ENCODE measurements at regions not wholly inside any gene's neighbourhood (a gene's known extent, or its start where the extent isn't known, plus 50 kb on each side); places are given as distances from the start of the nearest gene placed in this dataset.

- FAIRE-seq, result no peak
- no peak for TF ChIP-seq POLR2A (IDR thresholded peaks at IDR 0.05; ENCODE audit: low read depth, low read length)
- DNase-seq (ENCODE audit: insufficient read length, low spot score), result no peak
Observed at GRCh38 chr2:153373510-153374279, 104.9 kb downstream of the RPRM start.

- TF ChIP-seq POLR2A (IDR thresholded peaks at IDR 0.05; ENCODE audit: low read depth, low read length), result no peak
- DNase-seq (ENCODE audit: insufficient read length, low spot score) (no peak), FAIRE-seq (no peak)
Observed at GRCh38 chr2:153360239-153360638, 118.3 kb downstream of the RPRM start.

GRCh38 chr2:153354377-153354776 is 124.2 kb downstream of the RPRM start:
- no peak for TF ChIP-seq POLR2A (IDR thresholded peaks at IDR 0.05; ENCODE audit: low read depth, low read length)
- DNase-seq (ENCODE audit: insufficient read length, low spot score), result no peak
- no peak for FAIRE-seq

- TF ChIP-seq POLR2A (IDR thresholded peaks at IDR 0.05; ENCODE audit: low read depth, low read length), result no peak
- no peak for DNase-seq (ENCODE audit: insufficient read length, low spot score)
- no peak for FAIRE-seq
Observed at GRCh38 chr2:153349603-153350002, 129.0 kb downstream of the RPRM start.

- TF ChIP-seq POLR2A (IDR thresholded peaks at IDR 0.05; ENCODE audit: low read depth, low read length), result no peak
- no peak for FAIRE-seq
- no peak for DNase-seq (ENCODE audit: insufficient read length, low spot score)
Observed at GRCh38 chr2:153347818-153348495, 130.6 kb downstream of the RPRM start.

- FAIRE-seq, result no peak
- no peak for TF ChIP-seq POLR2A (IDR thresholded peaks at IDR 0.05; ENCODE audit: low read depth, low read length)
- no peak for DNase-seq (ENCODE audit: insufficient read length, low spot score)
Observed at GRCh38 chr2:153320879-153321278, 157.7 kb downstream of the RPRM start.

GRCh38 chr2:153311432-153311831 is 167.1 kb downstream of the RPRM start:
- FAIRE-seq, result no peak
- no peak for TF ChIP-seq POLR2A (IDR thresholded peaks at IDR 0.05; ENCODE audit: low read depth, low read length)
- no peak for DNase-seq (ENCODE audit: insufficient read length, low spot score)

GRCh38 chr2:153308466-153308865 is 170.1 kb downstream of the RPRM start:
- FAIRE-seq, result no peak
- no peak for DNase-seq (ENCODE audit: insufficient read length, low spot score)
- no peak for TF ChIP-seq POLR2A (IDR thresholded peaks at IDR 0.05; ENCODE audit: low read depth, low read length)

GRCh38 chr2:153307223-153307622 is 171.3 kb downstream of the RPRM start:
- TF ChIP-seq POLR2A (IDR thresholded peaks at IDR 0.05; ENCODE audit: low read depth, low read length), result no peak
- DNase-seq (ENCODE audit: insufficient read length, low spot score), result no peak
- FAIRE-seq, result no peak

GRCh38 chr2:153299809-153300208 is 178.8 kb downstream of the RPRM start:
- no peak for TF ChIP-seq POLR2A (IDR thresholded peaks at IDR 0.05; ENCODE audit: low read depth, low read length)
- FAIRE-seq (no peak), DNase-seq (ENCODE audit: insufficient read length, low spot score) (no peak)

- TF ChIP-seq POLR2A (IDR thresholded peaks at IDR 0.05; ENCODE audit: low read depth, low read length), result no peak
- DNase-seq (ENCODE audit: insufficient read length, low spot score) (no peak), FAIRE-seq (no peak)
Observed at GRCh38 chr2:153299217-153299616, 179.3 kb downstream of the RPRM start.

- no peak for DNase-seq (ENCODE audit: insufficient read length, low spot score)
- FAIRE-seq, result no peak
- no peak for TF ChIP-seq POLR2A (IDR thresholded peaks at IDR 0.05; ENCODE audit: low read depth, low read length)
Observed at GRCh38 chr2:153294199-153294786, 184.3 kb downstream of the RPRM start.

- TF ChIP-seq POLR2A (IDR thresholded peaks at IDR 0.05; ENCODE audit: low read depth, low read length), result no peak
- no peak for FAIRE-seq
- DNase-seq (ENCODE audit: insufficient read length, low spot score), result no peak
Observed at GRCh38 chr2:153291718-153292117, 186.8 kb downstream of the RPRM start.

GRCh38 chr2:153287109-153287801 is 191.3 kb downstream of the RPRM start:
- no peak for DNase-seq (ENCODE audit: insufficient read length, low spot score)
- no peak for TF ChIP-seq POLR2A (IDR thresholded peaks at IDR 0.05; ENCODE audit: low read depth, low read length)
- no peak for FAIRE-seq
